DOHH2 (cell line): ENCODE measurements at regions not wholly inside any gene's neighbourhood (a gene's known extent, or its start where the extent isn't known, plus 50 kb on each side); places are given as distances from the start of the nearest gene placed in this dataset.
"Not testable (repeated sequence)": the region's sequence is repeated elsewhere in the genome, so short reads cannot be mapped to it uniquely, and the experiment has no call there.

Experiments used
- CTCF ChIP-seq: fragments of 200-600 bp; sonication (generic); IDR thresholded peaks from one replicate; pipeline ENCODE4 v1.5.1; 2014; ENCODE audit warnings: antibody characterized with exemption, mild to moderate bottlenecking, low read depth, low read length; ENCODE audit not compliant: poor library complexity, severe bottlenecking
- EZH2phosphoT487 ChIP-seq: fragments of 200-600 bp; sonication (generic); IDR thresholded peaks from 2 replicates; pipeline ENCODE4 v1.6.1; 2017; ENCODE audit warnings: borderline replicate concordance, mild to moderate bottlenecking, antibody characterized with exemption, low read length, moderate library complexity, mixed read lengths

- TF ChIP-seq CTCF, EZH2phosphoT487: not testable (repeated sequence)
Measured at GRCh38 chr22:16876339-16876738, 51.1 kb upstream of the XKR3 start.
